CD4-positive, alpha-beta T cell (primary cell): ENCODE measurements at regions not wholly inside any gene's neighbourhood (a gene's known extent, or its start where the extent isn't known, plus 50 kb on each side); places are given as distances from the start of the nearest gene placed in this dataset.

Experiments
- ATAC-seq: fragments of 200-7000 bp; cut with Tn5 transposase; one replicate; pipeline ENCODE4 v1.10.0; 2022; ENCODE audit warnings: mild to moderate bottlenecking; ENCODE audit not compliant: poor library complexity
- CTCF ChIA-PET: fragments of 350-600 bp; sonication (Branson Sonifier 250); formaldehyde crosslinking; loops from one replicate; lab custom pipeline; 2021; ENCODE audit warnings: antibody characterized with exemption, inconsistent platforms; lab: Charles Lee
- POLR2A ChIA-PET: fragments of 350-600 bp; sonication (Branson Sonifier 250); formaldehyde crosslinking; loops from one replicate; lab custom pipeline; 2021; ENCODE audit warnings: antibody characterized with exemption, inconsistent platforms; lab: Charles Lee
- DNase-seq, 14 experiments: peaks; one replicate each; pipeline ENCODE4 v3.0.0-alpha.2; 2013 to 2020; ENCODE audit warnings: mixed read lengths in 2 of 14
- H3K27ac ChIP-seq, 2 donors: one replicate each; pipeline versions ENCODE4 v1.5.1 to v1.7.0; 2013; ENCODE audit warnings: low read length in 2 of 2, low read depth in 1 of 2, mild to moderate bottlenecking in 1 of 2
- H3K27me3 ChIP-seq, 2 experiments: 1 replicate in 1 of 2; 2 replicates in 1 of 2; pipeline versions ENCODE4 v1.6.1 to v1.7.0; 2013; ENCODE audit warnings: low read length in 2 of 2, control low read depth in 1 of 2, mild to moderate bottlenecking in 1 of 2, moderate library complexity in 1 of 2; ENCODE audit not compliant: insufficient read depth in 2 of 2, control insufficient read depth in 1 of 2
- H3K36me3 ChIP-seq: one replicate; pipeline ENCODE4 v1.6.1; 2013; ENCODE audit warnings: low read length, control low read depth; ENCODE audit not compliant: insufficient read depth
- H3K4me1 ChIP-seq: one replicate; pipeline ENCODE4 v1.6.1; 2013; ENCODE audit warnings: low read length, control low read depth; ENCODE audit not compliant: insufficient read depth
- H3K4me3 ChIP-seq: one replicate; pipeline ENCODE4 v1.5.1; 2013; ENCODE audit warnings: mild to moderate bottlenecking, low read length, moderate library complexity
- H3K9me3 ChIP-seq, 2 experiments: 1 replicate in 1 of 2; 2 replicates in 1 of 2; pipeline versions ENCODE4 v1.6.1 to v1.7.0; 2013; ENCODE audit warnings: low read length in 2 of 2, mild to moderate bottlenecking in 2 of 2, control low read depth in 1 of 2, moderate library complexity in 1 of 2; ENCODE audit not compliant: control insufficient read depth in 1 of 2, insufficient read depth in 1 of 2
- H3K27ac Mint-ChIP-seq: one replicate; pipeline ENCODE4 v1.8.0; 2020; ENCODE audit warnings: mixed read lengths
- H3K27me3 Mint-ChIP-seq: one replicate; pipeline ENCODE4 v1.8.0; 2021; ENCODE audit warnings: mixed read lengths
- H3K36me3 Mint-ChIP-seq: one replicate; pipeline ENCODE4 v1.8.0; 2021; ENCODE audit warnings: low read depth, mixed read lengths
- H3K4me1 Mint-ChIP-seq: one replicate; pipeline ENCODE4 v1.8.0; 2021; ENCODE audit warnings: low read depth, mixed read lengths
- H3K4me3 Mint-ChIP-seq: one replicate; pipeline ENCODE4 v1.8.0; 2020; ENCODE audit warnings: mild to moderate bottlenecking, mixed read lengths
- H3K9me3 Mint-ChIP-seq: one replicate; pipeline ENCODE4 v1.8.0; 2020; ENCODE audit warnings: mixed read lengths
- intact Hi-C, 2 experiments: fragments of 100-400 bp; cut with DNase I in 1 of 2; cut with micrococcal nuclease in 1 of 2; formaldehyde crosslinking; loops; one replicate each; pipeline versions ENCODE4 v1.15.1 to v1.9.0; 2023 to 2025; cut with DNase I, micrococcal nuclease
- TF ChIP-seq, protein P1 (sequence below): fragments of 200-600 bp; IDR thresholded peaks from one replicate; pipeline ENCODE4 v1.8.0; 2022; ENCODE audit warnings: antibody characterized with exemption, mild to moderate bottlenecking

- no peak overlapping the region for H3K4me3 Mint-ChIP-seq
- H3K27ac ChIP-seq: no peak overlapping the region
- intact Hi-C loops: no loop called here
- H3K9me3 ChIP-seq: peaks cover 0 to 17% of the 10 kb centered on the region in 2 experiments
- no peaks in the 10 kb centered on the region for H3K9me3 Mint-ChIP-seq
- TF ChIP-seq, protein P1, sequence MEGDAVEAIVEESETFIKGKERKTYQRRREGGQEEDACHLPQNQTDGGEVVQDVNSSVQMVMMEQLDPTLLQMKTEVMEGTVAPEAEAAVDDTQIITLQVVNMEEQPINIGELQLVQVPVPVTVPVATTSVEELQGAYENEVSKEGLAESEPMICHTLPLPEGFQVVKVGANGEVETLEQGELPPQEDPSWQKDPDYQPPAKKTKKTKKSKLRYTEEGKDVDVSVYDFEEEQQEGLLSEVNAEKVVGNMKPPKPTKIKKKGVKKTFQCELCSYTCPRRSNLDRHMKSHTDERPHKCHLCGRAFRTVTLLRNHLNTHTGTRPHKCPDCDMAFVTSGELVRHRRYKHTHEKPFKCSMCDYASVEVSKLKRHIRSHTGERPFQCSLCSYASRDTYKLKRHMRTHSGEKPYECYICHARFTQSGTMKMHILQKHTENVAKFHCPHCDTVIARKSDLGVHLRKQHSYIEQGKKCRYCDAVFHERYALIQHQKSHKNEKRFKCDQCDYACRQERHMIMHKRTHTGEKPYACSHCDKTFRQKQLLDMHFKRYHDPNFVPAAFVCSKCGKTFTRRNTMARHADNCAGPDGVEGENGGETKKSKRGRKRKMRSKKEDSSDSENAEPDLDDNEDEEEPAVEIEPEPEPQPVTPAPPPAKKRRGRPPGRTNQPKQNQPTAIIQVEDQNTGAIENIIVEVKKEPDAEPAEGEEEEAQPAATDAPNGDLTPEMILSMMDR: no peak
- CTCF ChIA-PET: no interaction called here
- H3K27me3 ChIP-seq: no peaks in the 10 kb centered on the region
- H3K27me3 Mint-ChIP-seq: no peaks in the 10 kb centered on the region
- DNase-seq (no peak), ATAC-seq (no peak)
- H3K36me3 ChIP-seq: no peaks in the 10 kb centered on the region
- H3K36me3 Mint-ChIP-seq: no peaks in the 10 kb centered on the region
- H3K4me3 ChIP-seq: no peak overlapping the region
- no peaks in the 10 kb centered on the region for H3K4me1 Mint-ChIP-seq
- no peak overlapping the region for H3K27ac Mint-ChIP-seq
- H3K4me1 ChIP-seq: no peaks in the 10 kb centered on the region
- POLR2A ChIA-PET: no interaction called here
These were observed 1478.8 kb downstream of the BRD1 start for GRCh38 chr22:48348855-48349254.

DNA sequence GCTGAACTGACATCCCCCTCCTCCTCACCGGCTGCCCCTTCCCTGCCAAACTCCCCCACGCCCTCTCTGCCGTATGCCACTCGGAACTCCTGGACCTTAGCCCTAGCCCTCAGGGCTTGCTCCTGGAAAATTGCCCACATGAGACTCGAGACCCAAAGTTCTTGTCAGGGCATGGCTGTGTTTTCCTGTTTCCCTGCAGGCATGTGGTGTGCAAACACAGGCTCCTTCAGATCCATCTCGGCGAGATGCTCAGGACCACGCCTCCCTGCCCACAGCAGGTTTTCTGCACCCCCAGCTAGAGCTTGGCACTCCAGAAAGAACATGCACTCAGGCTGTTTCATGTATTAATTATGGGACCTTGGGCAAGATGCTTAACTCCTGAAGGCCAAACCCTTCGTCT, 1480.4 kb downstream of the BRD1 start:
- H3K4me1 Mint-ChIP-seq: no peaks in the 10 kb centered on the region

DNA sequence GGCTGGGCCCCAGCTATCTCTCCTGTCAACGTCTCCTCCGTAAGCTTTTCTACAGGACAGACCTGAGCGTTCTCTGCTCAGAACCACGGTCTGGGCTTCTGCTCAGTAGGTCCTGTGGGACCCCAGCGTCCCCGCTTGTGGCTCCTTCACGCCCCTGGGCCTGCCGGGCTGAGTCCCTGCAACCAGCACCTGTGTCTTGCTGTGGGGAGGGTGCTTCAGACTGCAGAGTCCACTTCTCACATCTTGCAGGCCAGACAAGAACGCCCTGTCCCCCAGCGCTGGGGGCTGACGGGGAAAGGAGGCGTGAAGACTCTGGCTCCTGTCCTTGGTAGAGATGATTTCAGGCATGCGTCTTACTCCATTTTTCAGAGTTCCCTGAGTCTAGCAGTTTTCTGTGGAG, 1480.8 kb downstream of the BRD1 start:
- Histone ChIP-seq H3K9me3 (peaks cover 0 to 7% of the 10 kb centered on the region in 2 experiments), H3K4me3 (no peak overlapping the region), H3K36me3 (no peaks in the 10 kb centered on the region), H3K27me3 (no peaks in the 10 kb centered on the region), H3K27ac (no peak overlapping the region), H3K4me1 (no peaks in the 10 kb centered on the region)
- Mint-ChIP-seq H3K9me3 (no peaks in the 10 kb centered on the region), H3K4me3 (no peak overlapping the region), H3K27ac (no peak overlapping the region), H3K36me3 (no peaks in the 10 kb centered on the region), H3K4me1 (no peaks in the 10 kb centered on the region), H3K27me3 (no peaks in the 10 kb centered on the region)
- TF ChIP-seq, protein P1: no peak
- ATAC-seq: no peak
- POLR2A ChIA-PET: no interaction called here
- CTCF ChIA-PET: no interaction called here
- no peak for DNase-seq
- intact Hi-C loops: no loop called here

More for the DNA sequence above, 1480.4 kb downstream of the BRD1 start:
- ChIA-PET CTCF (no interaction called here), POLR2A (no interaction called here)
- Mint-ChIP-seq H3K27me3 (no peaks in the 10 kb centered on the region), H3K4me3 (no peak overlapping the region), H3K27ac (no peak overlapping the region), H3K9me3 (no peaks in the 10 kb centered on the region), H3K36me3 (no peaks in the 10 kb centered on the region)
- H3K27ac ChIP-seq: no peak overlapping the region
- no peak for DNase-seq
- no peak for ATAC-seq
- intact Hi-C loops: no loop called here
- no peak overlapping the region for H3K4me3 ChIP-seq
- H3K9me3 ChIP-seq: peaks cover 0 to 7% of the 10 kb centered on the region in 2 experiments
- no peaks in the 10 kb centered on the region for H3K4me1 ChIP-seq
- TF ChIP-seq, protein P1: no peak
- no peaks in the 10 kb centered on the region for H3K36me3 ChIP-seq
- H3K27me3 ChIP-seq: no peaks in the 10 kb centered on the region
